Endodermal cell (in vitro differentiated cells): ENCODE measurements at regions not wholly inside any gene's neighbourhood (a gene's known extent, or its start where the extent isn't known, plus 50 kb on each side); places are given as distances from the start of the nearest gene placed in this dataset.
A peak's percentile ranks its signal among the peaks of the same experiment; 100 is the strongest.
"Not testable (repeated sequence)": the region's sequence is repeated elsewhere in the genome, so short reads cannot be mapped to it uniquely, and the experiment has no call there.

ENCODE experiments used
- DNase-seq: peaks from one replicate; pipeline ENCODE4 v3.0.0-alpha.2; 2017
- H3K27ac ChIP-seq: 2 replicates; pipeline ENCODE4 v1.5.1; 2013; ENCODE audit warnings: mild to moderate bottlenecking, low read depth, low read length, moderate library complexity
- H3K27me3 ChIP-seq: 2 replicates; pipeline ENCODE4 v1.6.1; 2013; ENCODE audit warnings: mild to moderate bottlenecking, low read length, moderate library complexity; ENCODE audit not compliant: insufficient read depth, control insufficient read depth, poor library complexity, severe bottlenecking
- H3K36me3 ChIP-seq: 2 replicates; pipeline ENCODE4 v1.7.0; 2013; ENCODE audit warnings: mild to moderate bottlenecking, low read length, moderate library complexity; ENCODE audit not compliant: control insufficient read depth, insufficient read depth
- H3K4me1 ChIP-seq: one replicate; pipeline ENCODE4 v1.7.0; 2013; ENCODE audit warnings: low read length; ENCODE audit not compliant: control insufficient read depth, insufficient read depth
- H3K4me3 ChIP-seq: 2 replicates; pipeline ENCODE4 v1.5.1; 2013; ENCODE audit warnings: mild to moderate bottlenecking, low read length, moderate library complexity
- H3K9ac ChIP-seq: 2 replicates; pipeline ENCODE4 v1.6.1; 2013; ENCODE audit warnings: mild to moderate bottlenecking, low read length, moderate library complexity; ENCODE audit not compliant: poor library complexity, severe bottlenecking; ENCODE audit errors: extremely low read depth
- H3K9me3 ChIP-seq: 2 replicates; pipeline ENCODE4 v1.6.1; 2013; ENCODE audit warnings: mild to moderate bottlenecking, low read length, moderate library complexity; ENCODE audit not compliant: control insufficient read depth
- H3K27ac Mint-ChIP-seq: 2 replicates; pipeline ENCODE4 v1.8.0; 2020; ENCODE audit warnings: mixed read lengths
- H3K27me3 Mint-ChIP-seq: 2 replicates; pipeline ENCODE4 v1.8.0; 2021; ENCODE audit warnings: mild to moderate bottlenecking, mixed read lengths; ENCODE audit not compliant: insufficient read depth
- H3K36me3 Mint-ChIP-seq: 2 replicates; pipeline ENCODE4 v1.8.0; 2020; ENCODE audit warnings: low read depth, mixed read lengths
- H3K4me1 Mint-ChIP-seq: 2 replicates; pipeline ENCODE4 v1.8.0; 2020; ENCODE audit warnings: mixed read lengths
- H3K4me3 Mint-ChIP-seq: 2 replicates; pipeline ENCODE4 v1.8.0; 2020; ENCODE audit warnings: mild to moderate bottlenecking, moderate library complexity, mixed read lengths
- H3K9me3 Mint-ChIP-seq: 2 replicates; pipeline ENCODE4 v1.8.0; 2020; ENCODE audit warnings: mild to moderate bottlenecking, mixed read lengths
- WGBS, 2 experiments: methylation state at CpG; one replicate each; pipeline versions ENCODE4 v1.1.5 to v1.1.7; 2013; ENCODE audit warnings: missing lambda C conversion rate in 2 of 2, mixed read lengths in 1 of 2; ENCODE audit not compliant: insufficient coverage in 1 of 2, insufficient read length in 1 of 2; 5-methylcytosine and 5-hydroxymethylcytosine counted together
- TF ChIP-seq, protein P1 (sequence below): fragments of 200-600 bp; sonication (generic); conservative IDR thresholded peaks from 2 replicates; pipeline ENCODE4 v1.5.0; 2021; ENCODE audit warnings: antibody characterized with exemption, mild to moderate bottlenecking

DNA sequence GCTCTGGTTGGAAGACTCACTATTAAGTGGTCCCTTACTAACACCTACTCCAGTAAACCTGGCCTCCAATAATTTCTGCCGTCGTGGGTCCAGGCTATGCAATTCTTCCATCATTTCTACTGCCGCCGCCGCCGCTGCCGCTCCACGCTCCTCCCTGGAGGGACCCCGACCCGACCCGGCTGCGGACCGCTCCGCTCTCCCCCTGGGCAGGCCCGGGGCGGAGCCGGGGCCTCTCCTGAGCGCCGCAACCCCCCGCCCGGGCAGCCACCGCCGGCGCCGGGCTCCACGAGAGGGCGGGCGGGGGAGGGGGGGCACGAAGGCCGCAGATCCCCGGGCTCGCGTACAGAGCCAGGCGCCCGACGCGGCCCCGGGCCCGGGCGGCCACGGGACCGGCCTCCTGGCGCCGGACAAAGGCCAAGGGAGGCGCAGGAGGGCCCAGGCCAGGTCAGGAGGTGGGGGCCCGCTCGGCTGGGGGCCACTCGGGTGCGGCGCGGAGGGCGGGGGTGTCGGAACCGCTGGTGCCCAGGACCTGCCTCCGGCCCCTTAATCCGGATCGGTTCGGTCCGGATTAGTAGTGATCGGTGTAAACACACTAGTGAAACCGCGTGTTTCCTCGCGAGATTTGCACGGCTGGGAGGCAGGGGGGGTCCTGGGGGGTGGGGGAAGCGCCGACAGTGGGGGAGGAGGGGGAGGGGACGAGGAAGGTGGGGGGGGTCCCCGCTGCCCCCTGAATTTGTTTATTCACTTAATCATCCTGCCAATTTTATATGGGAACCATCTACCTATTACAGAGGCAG is 215.1 kb upstream of the CCL2 start:
- 94 to 100% methylated on average over 3 to 37 of the region's 69 CpGs for WGBS, 2 experiments
- not testable (repeated sequence) for H3K4me1 Mint-ChIP-seq, H3K27me3 Mint-ChIP-seq, H3K9me3 ChIP-seq, DNase-seq, H3K36me3 Mint-ChIP-seq, H3K4me3 Mint-ChIP-seq, H3K27ac ChIP-seq, H3K9ac ChIP-seq, H3K9me3 Mint-ChIP-seq, H3K4me1 ChIP-seq, H3K4me3 ChIP-seq, H3K36me3 ChIP-seq, H3K27me3 ChIP-seq, H3K27ac Mint-ChIP-seq

- Histone ChIP-seq H3K9ac (no peak overlapping the region), H3K4me3 (no peak overlapping the region), H3K4me1 (peaks cover 10% of the 10 kb centered on the region), H3K36me3 (no peaks in the 10 kb centered on the region), H3K9me3 (peaks cover 12% of the 10 kb centered on the region), H3K27ac (no peak overlapping the region), H3K27me3 (no peaks in the 10 kb centered on the region)
- DNase-seq = no peak
- Mint-ChIP-seq H3K36me3 (peaks cover 2% of the 10 kb centered on the region), H3K4me1 (peaks cover 26% of the 10 kb centered on the region), H3K4me3 (no peak overlapping the region), H3K27me3 (peaks cover 16% of the 10 kb centered on the region), H3K27ac (no peak overlapping the region), H3K9me3 (peaks cover 7% of the 10 kb centered on the region)
- TF ChIP-seq, protein P1, sequence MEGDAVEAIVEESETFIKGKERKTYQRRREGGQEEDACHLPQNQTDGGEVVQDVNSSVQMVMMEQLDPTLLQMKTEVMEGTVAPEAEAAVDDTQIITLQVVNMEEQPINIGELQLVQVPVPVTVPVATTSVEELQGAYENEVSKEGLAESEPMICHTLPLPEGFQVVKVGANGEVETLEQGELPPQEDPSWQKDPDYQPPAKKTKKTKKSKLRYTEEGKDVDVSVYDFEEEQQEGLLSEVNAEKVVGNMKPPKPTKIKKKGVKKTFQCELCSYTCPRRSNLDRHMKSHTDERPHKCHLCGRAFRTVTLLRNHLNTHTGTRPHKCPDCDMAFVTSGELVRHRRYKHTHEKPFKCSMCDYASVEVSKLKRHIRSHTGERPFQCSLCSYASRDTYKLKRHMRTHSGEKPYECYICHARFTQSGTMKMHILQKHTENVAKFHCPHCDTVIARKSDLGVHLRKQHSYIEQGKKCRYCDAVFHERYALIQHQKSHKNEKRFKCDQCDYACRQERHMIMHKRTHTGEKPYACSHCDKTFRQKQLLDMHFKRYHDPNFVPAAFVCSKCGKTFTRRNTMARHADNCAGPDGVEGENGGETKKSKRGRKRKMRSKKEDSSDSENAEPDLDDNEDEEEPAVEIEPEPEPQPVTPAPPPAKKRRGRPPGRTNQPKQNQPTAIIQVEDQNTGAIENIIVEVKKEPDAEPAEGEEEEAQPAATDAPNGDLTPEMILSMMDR = no peak
- WGBS, 2 experiments = 93 to 100% methylated on average over 1 to 2 of the region's 2 CpGs
These were observed 209.1 kb upstream of the CCL2 start for GRCh38 chr17:34045990-34046389.

- H3K9me3 Mint-ChIP-seq = peaks cover 2% of the 10 kb centered on the region
- peak overlapping the region; percentile 10 for H3K4me3 ChIP-seq
- peaks cover 48% of the 10 kb centered on the region for H3K27me3 Mint-ChIP-seq
- H3K4me3 Mint-ChIP-seq = no peak overlapping the region
- peaks cover under 1% of the 10 kb centered on the region for H3K36me3 Mint-ChIP-seq
- TF ChIP-seq, protein P1 = peak; percentile 43
- H3K27me3 ChIP-seq = no peaks in the 10 kb centered on the region
- DNase-seq = no peak
- peaks cover 15% of the 10 kb centered on the region for H3K4me1 ChIP-seq
- WGBS, 2 experiments = 63 to 100% methylated on average over 1 to 3 of the region's 3 CpGs
- H3K9ac ChIP-seq = no peak overlapping the region
- H3K27ac Mint-ChIP-seq = no peak overlapping the region
- no peaks in the 10 kb centered on the region for H3K36me3 ChIP-seq
- H3K9me3 ChIP-seq = peaks cover 8% of the 10 kb centered on the region
- H3K27ac ChIP-seq = no peak overlapping the region
- H3K4me1 Mint-ChIP-seq = peaks cover 24% of the 10 kb centered on the region
These were observed 204.0 kb upstream of the CCL2 start for GRCh38 chr17:34051046-34051445.
